ENCODE measurements at regions not wholly inside any gene's neighbourhood (a gene's known extent, or its start where the extent isn't known, plus 50 kb on each side); places are given as distances from the start of the nearest gene placed in this dataset.

DNA sequence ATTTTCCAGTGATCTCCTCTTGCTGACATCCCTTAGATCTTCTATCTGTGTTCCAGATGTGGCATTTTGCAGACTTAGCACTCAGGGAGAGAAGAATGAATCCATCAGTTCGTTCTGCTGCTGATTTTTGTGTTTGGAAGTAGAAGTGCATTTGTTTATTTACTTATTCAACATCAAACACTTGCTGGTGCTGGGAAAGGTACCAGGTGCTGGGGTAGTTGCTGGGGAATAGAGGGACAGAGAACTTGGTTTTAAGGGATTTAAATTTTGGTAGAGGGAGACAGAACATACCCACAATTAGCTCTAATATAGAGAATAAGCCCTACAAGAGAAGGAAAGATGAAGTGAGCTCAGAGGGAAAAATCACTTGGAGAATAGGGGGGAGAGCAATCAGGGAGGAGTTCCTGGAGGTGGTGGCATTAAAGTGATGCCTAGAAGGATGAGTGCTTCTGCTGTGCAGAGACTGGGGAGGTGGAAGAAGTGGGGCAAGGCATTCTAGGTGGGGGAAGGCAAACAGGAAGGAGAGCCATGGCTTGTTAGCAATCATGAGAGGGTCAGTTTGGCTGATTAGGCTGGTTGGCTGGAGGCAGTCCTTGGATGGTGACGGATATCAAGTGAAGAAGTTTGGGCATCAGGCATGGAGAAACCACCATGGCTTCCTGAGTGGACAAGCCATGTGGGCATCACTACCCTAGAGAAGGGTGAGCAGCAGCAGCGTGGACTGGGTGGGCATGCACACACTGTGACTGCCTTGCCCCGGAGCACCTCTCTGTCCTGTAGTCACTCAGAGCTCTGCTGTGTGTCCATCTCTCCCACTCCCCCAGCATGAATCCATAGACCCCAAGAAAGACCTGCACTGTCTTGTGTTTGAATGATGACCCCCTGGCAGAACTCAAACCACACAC, 197.3 kb downstream of the OPA1 start:
- TF ChIP-seq POLR2A (IDR thresholded peaks at IDR 0.05) (no peak), POLR2AphosphoS5 (IDR thresholded peaks at IDR 0.05; ENCODE audit: insufficient read depth in 1 of 2, low read depth in 1 of 2) (no peak)
- TF ChIP-seq, protein P1, sequence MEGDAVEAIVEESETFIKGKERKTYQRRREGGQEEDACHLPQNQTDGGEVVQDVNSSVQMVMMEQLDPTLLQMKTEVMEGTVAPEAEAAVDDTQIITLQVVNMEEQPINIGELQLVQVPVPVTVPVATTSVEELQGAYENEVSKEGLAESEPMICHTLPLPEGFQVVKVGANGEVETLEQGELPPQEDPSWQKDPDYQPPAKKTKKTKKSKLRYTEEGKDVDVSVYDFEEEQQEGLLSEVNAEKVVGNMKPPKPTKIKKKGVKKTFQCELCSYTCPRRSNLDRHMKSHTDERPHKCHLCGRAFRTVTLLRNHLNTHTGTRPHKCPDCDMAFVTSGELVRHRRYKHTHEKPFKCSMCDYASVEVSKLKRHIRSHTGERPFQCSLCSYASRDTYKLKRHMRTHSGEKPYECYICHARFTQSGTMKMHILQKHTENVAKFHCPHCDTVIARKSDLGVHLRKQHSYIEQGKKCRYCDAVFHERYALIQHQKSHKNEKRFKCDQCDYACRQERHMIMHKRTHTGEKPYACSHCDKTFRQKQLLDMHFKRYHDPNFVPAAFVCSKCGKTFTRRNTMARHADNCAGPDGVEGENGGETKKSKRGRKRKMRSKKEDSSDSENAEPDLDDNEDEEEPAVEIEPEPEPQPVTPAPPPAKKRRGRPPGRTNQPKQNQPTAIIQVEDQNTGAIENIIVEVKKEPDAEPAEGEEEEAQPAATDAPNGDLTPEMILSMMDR (IDR thresholded peaks at IDR 0.05) = no peak
- DNase-seq (ENCODE audit: extremely low spot score in 2 of 2) = no peak
- Histone ChIP-seq H3K4me1 (peaks cover 21% of the 10 kb centered on the region), H3K27me3 (no peaks in the 10 kb centered on the region), H3K36me3 (no peaks in the 10 kb centered on the region), H3K27ac (no peak overlapping the region), H3K4me3 (no peak overlapping the region), H3K9me3 (no peaks in the 10 kb centered on the region)
- intact Hi-C loops (cut with DNase I) = no loop called here

DNA sequence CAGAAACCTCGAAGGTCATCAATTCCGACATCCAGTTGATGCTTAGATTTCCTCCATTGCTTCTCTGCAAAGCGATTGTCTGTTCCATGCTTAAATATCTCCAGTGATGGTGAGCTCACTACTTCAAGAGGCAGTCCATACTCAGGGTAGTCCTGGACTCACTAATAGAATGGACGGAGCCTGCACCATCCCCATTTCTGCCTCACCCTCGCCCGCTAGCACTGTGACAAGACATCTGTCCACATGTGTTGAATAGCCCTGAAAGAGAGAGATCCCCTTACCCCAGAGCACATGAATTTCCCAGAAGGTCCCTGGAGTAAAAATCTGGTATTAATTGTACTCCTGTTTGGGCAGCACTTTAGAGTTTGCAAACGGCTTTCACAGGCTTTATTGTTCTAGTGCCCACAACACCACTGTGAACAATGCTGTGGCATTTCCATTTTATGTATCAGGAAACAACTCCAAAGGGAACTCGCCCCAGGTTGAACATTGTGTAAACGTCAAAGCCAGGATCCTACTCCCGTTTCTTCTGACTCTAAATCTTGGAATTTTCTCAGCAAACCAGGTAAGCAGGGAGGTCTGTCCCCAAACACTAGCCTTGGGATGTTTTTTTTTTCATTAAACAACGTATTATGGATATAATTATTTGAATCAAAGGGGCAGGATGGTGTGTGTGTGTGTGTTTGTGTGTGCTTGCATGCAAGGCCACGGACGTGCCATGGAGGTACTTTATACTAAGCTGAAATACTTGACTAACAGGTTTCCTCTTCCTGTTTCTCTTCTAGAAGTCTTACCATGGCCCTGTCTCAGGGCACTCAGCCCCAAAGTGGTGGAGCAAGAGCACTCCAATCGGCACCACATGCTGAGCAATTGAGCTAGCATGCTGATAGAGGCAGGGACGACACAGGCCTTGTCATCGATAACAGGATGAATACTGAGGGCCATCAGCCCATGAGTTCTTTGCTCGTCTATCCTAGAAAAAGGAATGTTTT, 198.3 kb downstream of the OPA1 start:
- H3K36me3 ChIP-seq = no peaks in the 10 kb centered on the region
- intact Hi-C loops (cut with DNase I) = no loop called here

DNA sequence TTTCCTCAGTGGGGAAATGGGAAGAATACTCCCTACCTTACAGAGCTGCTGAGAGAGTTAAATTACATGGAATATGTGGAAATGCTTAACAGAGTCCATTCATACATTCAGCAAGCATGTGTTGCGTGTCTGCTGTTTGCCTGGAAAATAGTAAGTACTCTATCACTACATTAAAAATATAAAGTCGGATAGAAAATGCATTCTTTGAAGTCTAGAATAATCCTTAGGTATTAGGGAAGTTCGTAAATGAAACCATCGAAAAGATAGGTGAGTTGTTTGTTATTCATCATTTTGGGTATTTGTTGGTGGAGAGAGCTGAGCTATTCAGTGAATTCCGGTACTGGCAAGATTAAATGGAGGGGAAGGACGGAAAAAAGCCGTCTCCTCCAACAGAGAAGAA, 200.1 kb downstream of the OPA1 start:
- TF ChIP-seq, protein P1 (IDR thresholded peaks at IDR 0.05) = no peak
- TF ChIP-seq POLR2AphosphoS5 (IDR thresholded peaks at IDR 0.05; ENCODE audit: insufficient read depth in 1 of 2, low read depth in 1 of 2) (no peak), POLR2A (IDR thresholded peaks at IDR 0.05) (no peak)
- peaks cover 12% of the 10 kb centered on the region for H3K4me1 ChIP-seq
- H3K27me3 ChIP-seq = no peaks in the 10 kb centered on the region
- no peaks in the 10 kb centered on the region for H3K36me3 ChIP-seq
- H3K9me3 ChIP-seq = no peaks in the 10 kb centered on the region
- intact Hi-C loops (cut with DNase I) = no loop called here
- H3K4me3 ChIP-seq = no peak overlapping the region
- H3K27ac ChIP-seq = no peak overlapping the region
- no peak for DNase-seq (ENCODE audit: extremely low spot score in 2 of 2)

More for the DNA sequence above, 198.3 kb downstream of the OPA1 start:
- Histone ChIP-seq H3K27me3 (no peaks in the 10 kb centered on the region), H3K4me1 (peaks cover 21% of the 10 kb centered on the region), H3K27ac (no peak overlapping the region), H3K9me3 (no peaks in the 10 kb centered on the region), H3K4me3 (no peak overlapping the region)
- peak in 1 of 2 donors; percentile 53 for TF ChIP-seq POLR2AphosphoS5 (IDR thresholded peaks at IDR 0.05; ENCODE audit: insufficient read depth in 1 of 2, low read depth in 1 of 2)
- no peak for TF ChIP-seq POLR2A (IDR thresholded peaks at IDR 0.05)
- TF ChIP-seq, protein P1 (IDR thresholded peaks at IDR 0.05) = no peak
- DNase-seq (ENCODE audit: extremely low spot score in 2 of 2) = no peak

DNA sequence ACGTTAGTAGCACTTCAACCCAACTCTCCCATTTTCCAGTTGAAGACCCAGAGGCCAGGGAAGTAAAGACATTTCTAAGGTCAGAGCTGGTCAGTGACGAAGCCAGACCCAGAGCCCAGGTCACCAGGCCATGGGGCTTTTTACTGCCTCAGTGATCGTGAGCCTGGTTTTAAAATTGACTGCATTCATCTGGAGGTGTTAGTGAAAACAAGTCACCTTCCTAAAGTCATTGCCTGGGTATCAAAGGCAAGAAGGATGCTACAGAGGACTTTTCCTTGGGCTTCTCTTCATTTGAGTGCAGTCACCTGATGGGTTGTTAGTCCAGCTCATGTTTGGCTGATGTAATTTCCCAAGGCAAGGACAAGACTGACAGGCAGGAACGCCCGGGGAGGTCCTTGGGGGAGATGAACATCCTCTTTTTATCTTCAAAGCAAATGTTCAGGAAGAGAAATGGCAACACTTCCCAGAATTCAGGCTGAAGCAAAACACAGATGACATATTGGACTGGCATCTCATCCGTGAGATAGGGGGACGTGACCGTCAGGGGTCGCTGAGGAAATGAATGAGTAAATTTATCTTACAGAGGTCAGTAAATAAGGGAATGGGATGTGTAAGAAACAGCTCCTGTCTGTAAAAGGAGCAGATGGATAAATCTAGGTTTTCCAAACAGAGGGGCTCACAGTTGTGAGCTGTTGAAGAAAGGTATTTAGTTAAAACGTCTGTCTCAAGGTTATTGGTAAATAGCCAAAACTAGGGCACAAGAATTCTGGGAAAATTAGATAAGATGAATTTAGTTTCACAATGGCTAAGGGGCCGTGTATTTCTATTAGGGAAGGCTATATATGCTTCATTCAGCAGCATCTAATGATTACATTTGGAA, 201.2 kb downstream of the OPA1 start:
- intact Hi-C loops (cut with DNase I) = no loop called here
- Histone ChIP-seq H3K27ac (no peak overlapping the region), H3K9me3 (no peaks in the 10 kb centered on the region), H3K36me3 (no peaks in the 10 kb centered on the region), H3K4me1 (peaks cover under 1% of the 10 kb centered on the region), H3K4me3 (no peak overlapping the region), H3K27me3 (no peaks in the 10 kb centered on the region)
- TF ChIP-seq POLR2A (IDR thresholded peaks at IDR 0.05) (no peak), POLR2AphosphoS5 (IDR thresholded peaks at IDR 0.05; ENCODE audit: insufficient read depth in 1 of 2, low read depth in 1 of 2) (no peak)
- TF ChIP-seq, protein P1 (IDR thresholded peaks at IDR 0.05) = no peak
- no peak for DNase-seq (ENCODE audit: extremely low spot score in 2 of 2)
